HG02678 (cell line): ENCODE measurements at regions not wholly inside any gene's neighbourhood (a gene's known extent, or its start where the extent isn't known, plus 50 kb on each side); places are given as distances from the start of the nearest gene placed in this dataset.

Source experiments
- ATAC-seq: cut with Tn5 transposase; IDR thresholded peaks from one replicate; pipeline ENCODE4 v1.9.1; 2021; ENCODE audit warnings: mild to moderate bottlenecking, moderate library complexity; ENCODE audit not compliant: unreplicated experiment

- ATAC-seq = no peak
These were observed 221.4 kb downstream of the GADD45G start for GRCh38 chr9:89826186-89826585.

- no peak for ATAC-seq
These were observed 224.5 kb downstream of the GADD45G start for GRCh38 chr9:89829346-89829745.

- ATAC-seq = no peak
These were observed 230.9 kb downstream of the GADD45G start for GRCh38 chr9:89835666-89836065.

DNA sequence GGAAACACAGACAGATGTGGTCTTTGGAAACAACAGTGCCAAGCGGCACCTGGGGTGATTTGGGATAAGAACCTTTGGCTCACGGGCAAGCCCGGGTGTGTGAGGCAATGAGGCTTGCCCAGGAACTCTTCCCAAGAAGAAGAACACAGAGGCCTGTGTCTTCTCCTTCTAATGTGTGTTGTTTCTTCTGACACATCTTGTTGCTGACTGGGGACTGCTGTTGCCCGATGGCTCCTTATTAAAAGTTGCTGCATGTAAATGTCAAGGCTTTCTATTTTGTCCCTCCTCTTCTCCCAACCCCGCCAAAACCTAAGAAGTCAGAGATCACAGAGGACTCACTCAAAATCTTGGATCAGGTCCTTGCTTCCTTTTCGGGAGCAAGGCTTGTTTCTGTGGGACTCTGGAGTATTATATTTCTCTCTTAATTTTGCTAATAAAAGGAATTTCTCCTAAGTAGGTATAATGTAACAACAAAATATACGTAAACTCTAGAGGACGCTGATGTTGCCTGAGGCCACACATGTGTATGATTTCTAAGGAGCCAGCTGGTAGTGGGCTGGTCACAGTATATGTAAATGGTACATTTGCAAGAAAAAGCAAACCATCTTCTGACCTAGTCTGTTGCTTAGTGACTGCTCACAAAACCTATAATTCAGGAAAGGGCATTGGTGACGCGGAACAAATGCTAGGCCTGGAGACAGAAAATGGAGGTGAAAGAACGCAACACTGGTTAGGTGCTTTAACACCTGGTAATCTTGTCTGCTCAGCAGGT lies 232.5 kb downstream of the GADD45G start:
- ATAC-seq = no peak

GRCh38 chr9:89837934-89838310 lies 233.1 kb downstream of the GADD45G start:
- ATAC-seq = no peak

- ATAC-seq = no peak
These were observed 233.8 kb downstream of the GADD45G start for GRCh38 chr9:89838621-89839020.

DNA sequence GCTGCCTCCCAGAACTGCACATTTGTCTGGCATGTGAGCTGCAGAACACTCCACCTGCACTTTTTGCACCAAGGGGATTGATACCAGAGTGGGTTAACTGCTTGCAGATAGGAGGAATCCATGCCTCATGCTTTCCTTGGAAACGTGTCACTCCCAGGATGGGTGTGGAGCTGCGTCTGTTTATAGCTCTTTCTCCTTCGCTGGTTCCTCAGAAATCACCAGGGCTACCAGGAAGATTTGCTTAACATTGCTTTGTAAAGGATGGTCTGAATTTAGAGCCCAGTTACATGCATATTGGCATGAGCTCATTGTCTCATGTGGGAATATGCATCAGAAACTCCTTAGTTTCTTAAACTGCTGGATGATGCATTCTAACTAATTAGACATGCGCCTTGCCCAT lies 234.6 kb downstream of the GADD45G start:
- no peak for ATAC-seq

- no peak for ATAC-seq
These were observed 235.1 kb downstream of the GADD45G start for GRCh38 chr9:89839952-89840351.

- no peak for ATAC-seq
These were observed 236.6 kb downstream of the GADD45G start for GRCh38 chr9:89841456-89841855.

DNA sequence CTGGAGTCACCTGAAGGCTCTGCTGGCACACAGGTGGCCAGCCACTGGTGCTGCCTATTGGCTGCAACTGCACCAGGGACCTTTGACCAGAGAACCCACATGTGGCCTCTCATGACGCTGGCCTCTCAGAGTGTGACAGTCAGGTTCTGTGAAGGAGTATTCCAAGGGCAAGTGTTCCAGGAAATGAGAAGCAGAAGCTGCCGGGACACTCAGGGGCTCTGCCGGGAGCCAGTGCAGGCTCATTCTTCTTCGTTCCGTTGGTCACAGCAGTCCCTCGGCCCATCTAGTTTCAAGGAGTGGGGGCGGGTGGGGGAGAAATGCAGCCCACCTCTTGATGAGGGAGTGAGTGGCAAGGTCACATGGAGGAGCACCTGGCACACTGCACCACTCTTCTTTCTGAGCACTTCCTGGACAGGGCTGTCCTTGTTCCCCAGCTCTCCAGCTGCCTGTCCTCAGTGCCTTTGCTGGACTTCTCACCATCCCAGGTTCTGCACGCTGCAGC lies 237.5 kb downstream of the GADD45G start:
- no peak for ATAC-seq

DNA sequence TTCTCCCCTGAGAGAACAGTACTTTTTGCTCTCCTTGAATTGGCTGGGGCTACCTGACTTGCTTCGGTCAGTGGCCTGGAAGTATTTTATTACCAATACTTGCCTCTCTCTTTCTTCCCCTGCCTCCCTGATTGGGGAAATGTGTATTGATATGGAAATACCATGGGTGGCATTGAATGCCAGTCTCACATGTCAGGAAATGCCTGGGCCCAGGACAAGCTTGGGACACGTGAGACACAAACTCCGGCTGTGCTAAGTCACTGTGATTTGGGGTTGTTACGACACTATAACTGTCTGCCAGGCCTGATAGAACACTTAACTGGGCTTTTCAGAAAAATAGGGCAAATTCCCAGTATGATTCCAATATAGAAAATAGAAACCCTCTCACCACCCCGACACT lies 238.3 kb downstream of the GADD45G start:
- ATAC-seq = no peak

- no peak for ATAC-seq
These were observed 238.8 kb downstream of the GADD45G start for GRCh38 chr9:89843591-89843990.

DNA sequence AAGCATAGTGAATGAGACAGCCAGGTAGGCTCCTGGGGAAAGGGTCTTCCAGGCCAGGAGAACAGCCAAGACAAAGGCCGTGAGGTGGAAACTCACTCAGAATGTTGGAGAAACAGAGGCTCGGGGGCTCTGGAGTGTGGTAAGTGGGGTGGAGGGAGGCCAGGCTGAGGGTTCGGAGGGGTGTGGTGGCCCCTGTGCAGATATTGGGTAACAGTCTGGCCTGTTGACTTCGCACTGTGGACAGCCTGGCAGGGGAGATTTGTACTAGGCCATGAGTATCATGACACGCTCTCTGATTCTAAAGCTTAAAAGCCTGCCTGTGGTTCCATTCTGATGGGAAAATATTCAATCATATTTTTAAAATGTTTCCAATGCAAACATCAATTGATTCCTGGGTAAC lies 239.3 kb downstream of the GADD45G start:
- no peak for ATAC-seq

GRCh38 chr9:89844535-89844934 lies 239.7 kb downstream of the GADD45G start:
- no peak for ATAC-seq

DNA sequence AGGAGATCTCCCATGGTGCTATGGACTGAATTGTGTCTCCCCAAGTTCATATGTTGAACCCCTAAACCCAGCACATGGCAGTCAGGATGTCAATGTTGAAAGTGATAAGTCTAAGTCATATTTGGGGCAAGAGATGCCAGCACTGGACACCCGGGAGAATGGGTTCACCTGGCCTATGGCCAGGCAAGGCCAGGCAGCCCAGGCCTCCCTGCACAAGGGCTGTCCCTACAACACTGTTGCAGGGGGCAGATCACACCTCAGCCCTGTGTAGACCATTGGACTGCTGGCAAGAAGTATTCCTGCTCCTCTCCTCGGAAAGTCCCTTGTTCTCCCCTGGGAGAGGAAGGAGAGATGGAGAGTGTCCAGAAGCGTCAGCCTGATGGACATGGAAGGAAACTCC lies 240.5 kb downstream of the GADD45G start:
- ATAC-seq = no peak

- ATAC-seq = no peak
These were observed 241.1 kb downstream of the GADD45G start for GRCh38 chr9:89845862-89846261.

- no peak for ATAC-seq
These were observed 243.5 kb downstream of the GADD45G start for GRCh38 chr9:89848060-89849040.

GRCh38 chr9:89849096-89849495 lies 244.3 kb downstream of the GADD45G start:
- no peak for ATAC-seq

- no peak for ATAC-seq
These were observed 245.3 kb downstream of the GADD45G start for GRCh38 chr9:89850153-89850552.

DNA sequence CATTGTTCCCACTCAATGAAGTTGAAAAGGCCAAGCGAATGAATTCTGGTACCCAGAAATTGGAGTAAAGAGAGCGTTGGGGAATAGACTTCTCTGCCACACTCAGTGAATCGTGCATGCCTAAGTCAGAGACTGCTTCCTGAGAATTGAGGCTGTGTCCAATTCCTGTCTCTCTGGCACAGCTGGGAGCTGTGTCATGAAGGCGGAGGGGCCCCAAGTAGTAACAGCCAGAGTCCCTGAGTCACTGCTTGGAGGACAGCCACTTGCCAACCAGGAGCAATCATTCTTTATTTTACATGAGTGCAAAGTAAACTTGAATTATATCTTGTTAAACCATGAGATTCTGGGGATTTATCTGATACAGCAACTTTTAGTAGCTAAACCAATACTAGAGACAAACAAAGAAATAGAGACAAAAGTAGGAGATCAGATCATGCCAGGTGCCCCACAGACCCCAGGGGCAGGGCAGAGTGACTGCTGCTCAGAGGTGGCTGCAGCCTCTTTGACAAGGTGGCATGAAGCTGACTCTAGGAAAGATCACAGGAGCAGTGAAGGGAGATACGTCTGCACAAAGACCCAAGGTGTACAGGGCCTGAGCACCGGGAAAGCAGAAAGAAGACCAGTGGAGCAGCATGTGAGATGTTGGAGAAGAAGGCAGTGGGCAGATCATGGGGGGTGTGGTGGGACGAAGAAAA lies 246.0 kb downstream of the GADD45G start:
- no peak for ATAC-seq

DNA sequence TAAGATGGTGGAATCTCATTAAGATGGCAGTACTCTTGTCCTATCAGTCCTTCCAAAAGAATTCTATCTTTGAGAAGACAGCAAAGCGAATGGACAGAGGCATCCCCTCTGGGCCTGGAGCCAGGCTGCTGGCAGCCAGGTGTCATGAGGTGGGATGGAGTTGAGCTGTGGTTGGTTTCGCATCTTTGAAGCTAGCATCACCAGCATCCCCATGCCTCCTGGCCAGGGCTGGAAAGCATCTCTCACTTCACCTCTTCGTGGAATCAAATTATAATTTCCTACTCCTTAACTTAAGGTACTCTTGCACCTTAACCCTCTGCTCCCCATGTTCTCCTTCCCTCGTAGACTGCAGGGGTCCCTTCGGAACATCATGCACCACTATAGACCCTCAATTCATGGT lies 248.3 kb downstream of the GADD45G start:
- ATAC-seq = no peak
